ENCODE measurements at regions not wholly inside any gene's neighbourhood (a gene's known extent, or its start where the extent isn't known, plus 50 kb on each side); places are given as distances from the start of the nearest gene placed in this dataset.

DNA sequence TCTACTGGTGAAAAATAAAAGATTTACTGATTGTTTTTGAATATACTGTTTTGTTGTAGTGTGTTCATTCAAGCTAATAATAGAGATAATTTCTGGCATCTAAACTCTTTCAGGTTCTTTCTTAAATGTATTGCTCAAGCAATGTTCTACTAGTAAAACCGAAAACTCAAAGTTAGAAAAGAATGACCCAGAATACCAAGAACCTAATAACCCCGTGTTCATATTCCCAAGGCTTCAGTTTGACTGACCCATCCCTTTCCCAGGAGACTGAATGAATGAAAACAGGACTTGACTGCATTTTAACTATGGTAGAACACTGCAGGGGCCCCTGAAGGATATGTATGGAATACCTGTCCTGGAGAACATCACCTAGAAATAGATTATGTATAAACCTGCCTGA is 375.3 kb downstream of the MAFB start:
- ChIA-PET POLR2A (ENCODE audit: partially characterized antibody) (no interaction called here), CTCF (ENCODE audit: partially characterized antibody) (no interaction called here)
- H4K8ac ChIP-seq (ENCODE audit: extremely low read depth, insufficient read depth, low read length): no peak overlapping the region
- no peak overlapping the region for H3K4me3 ChIP-seq (ENCODE audit: extremely low read depth in 1 of 4, insufficient read depth in 2 of 4, low read depth in 3 of 4, low read length in 4 of 4)
- no peaks in the 10 kb centered on the region for H3K9me3 ChIP-seq (ENCODE audit: insufficient read depth in 2 of 2, low read depth in 1 of 2, low read length in 1 of 2)
- no peak overlapping the region for H3K9ac ChIP-seq (replicated peaks in 1 of 4; ENCODE audit: extremely low read depth in 1 of 4, low read depth in 3 of 4, low read length in 3 of 4)
- no peaks in the 10 kb centered on the region for H3K36me3 ChIP-seq (ENCODE audit: control insufficient read depth in 2 of 4, insufficient read depth in 4 of 4, low read length in 3 of 4)
- H2BK120ac ChIP-seq (replicated peaks; ENCODE audit: low read depth, low read length): no peak overlapping the region
- H3K4me1 ChIP-seq (replicated peaks in 1 of 4; ENCODE audit: control insufficient read depth in 3 of 4, insufficient read depth in 4 of 4, low read length in 3 of 4): peaks cover 2 to 10% (median 3%) of the 10 kb centered on the region in 4 experiments; a peak in 3 of 7 replicates
- H4K20me1 ChIP-seq (replicated peaks in 1 of 2; ENCODE audit: control insufficient read depth in 1 of 2, insufficient read depth in 2 of 2, low read length in 2 of 2): no peaks in the 10 kb centered on the region
- no peak overlapping the region for H2AK5ac ChIP-seq (ENCODE audit: low read depth, low read length)
- H3K79me1 ChIP-seq (ENCODE audit: low read depth, low read length): no peaks in the 10 kb centered on the region
- H3K23me2 ChIP-seq (ENCODE audit: low read depth, low read length): no peaks in the 10 kb centered on the region
- no peak overlapping the region for H2BK20ac ChIP-seq (ENCODE audit: low read length)
- H3K27ac ChIP-seq (ENCODE audit: low read depth, low read length): no peak overlapping the region
- WGBS, 2 experiments (ENCODE audit: extremely low coverage in 1 of 2, insufficient coverage in 1 of 2, insufficient read length in 1 of 2, insufficient replicate concordance in 2 of 2, low coverage in 1 of 2, low lambda C conversion rate in 2 of 2, missing lambda C conversion rate in 1 of 2): 89% methylated on average over 2 of the region's 2 CpGs; no CpG with 5 or more reads in 1 of the 2 experiments
- no peak overlapping the region for H3K14ac ChIP-seq (ENCODE audit: insufficient read length)
- DNase-seq (ENCODE audit: low read depth in 1 of 2, low spot score in 2 of 2): no peak
- no peak overlapping the region for H3K18ac ChIP-seq (ENCODE audit: extremely low read depth, low read length)
- H3K79me2 ChIP-seq (ENCODE audit: control insufficient read depth in 1 of 2, insufficient read depth in 2 of 2, low read length in 2 of 2): no peaks in the 10 kb centered on the region
- no peak overlapping the region for H3K4me2 ChIP-seq (ENCODE audit: insufficient read depth in 1 of 2, low read depth in 2 of 2, low read length in 2 of 2)
- no peak overlapping the region for H3K4ac ChIP-seq (replicated peaks; ENCODE audit: insufficient read length, low read depth, low read length)
- H4K5ac ChIP-seq (ENCODE audit: insufficient read length, low read depth, low read length): no peak overlapping the region
- no peak overlapping the region for H3K23ac ChIP-seq (ENCODE audit: insufficient read length)
- no peak for FAIRE-seq
- no peak overlapping the region for H3K56ac ChIP-seq (replicated peaks; ENCODE audit: insufficient read length, low read depth, low read length)
- no peak overlapping the region for H2BK12ac ChIP-seq (ENCODE audit: low read depth, low read length)
- no peak overlapping the region for H2BK5ac ChIP-seq (ENCODE audit: low read depth, low read length)
- no peak overlapping the region for H4K91ac ChIP-seq (replicated peaks; ENCODE audit: insufficient read length, low read length)
- H2BK15ac ChIP-seq (ENCODE audit: low read length): no peak overlapping the region
- H2AFZ ChIP-seq (ENCODE audit: low read length): no peak overlapping the region
- no peaks in the 10 kb centered on the region for H3K27me3 ChIP-seq (replicated peaks in 1 of 4; ENCODE audit: control insufficient read depth in 3 of 4, extremely low read depth in 1 of 4, insufficient read depth in 3 of 4, low read length in 3 of 4)
- no peak for TF ChIP-seq SRF (IDR thresholded peaks at IDR 0.05; ENCODE audit: low read depth, low read length)
- TF ChIP-seq CBX5 (IDR thresholded peaks at IDR 0.05; ENCODE audit: low read depth, low read length): no peak
- TF ChIP-seq TAF1 (IDR thresholded peaks at IDR 0.05; ENCODE audit: low read depth, low read length): no peak
- no peak for TF ChIP-seq SP2 (IDR thresholded peaks at IDR 0.05; ENCODE audit: low read length)
- TF ChIP-seq EZH2 (IDR thresholded peaks at IDR 0.05; ENCODE audit: low read depth, low read length, severe bottlenecking): no peak
- TF ChIP-seq RAD21 (IDR thresholded peaks at IDR 0.05 in 1 of 2, conservative IDR thresholded peaks at IDR 0.05 in 1 of 2; ENCODE audit: low read depth in 2 of 2, low read length in 2 of 2): no peak
- no peak for TF ChIP-seq SP4 (IDR thresholded peaks at IDR 0.05; ENCODE audit: low read length)
- TF ChIP-seq TCF12 (IDR thresholded peaks at IDR 0.05; ENCODE audit: low read depth, low read length): no peak
- no peak for TF ChIP-seq RBBP5 (IDR thresholded peaks at IDR 0.05; ENCODE audit: borderline replicate concordance, low read depth, low read length)
- TF ChIP-seq, protein P1, sequence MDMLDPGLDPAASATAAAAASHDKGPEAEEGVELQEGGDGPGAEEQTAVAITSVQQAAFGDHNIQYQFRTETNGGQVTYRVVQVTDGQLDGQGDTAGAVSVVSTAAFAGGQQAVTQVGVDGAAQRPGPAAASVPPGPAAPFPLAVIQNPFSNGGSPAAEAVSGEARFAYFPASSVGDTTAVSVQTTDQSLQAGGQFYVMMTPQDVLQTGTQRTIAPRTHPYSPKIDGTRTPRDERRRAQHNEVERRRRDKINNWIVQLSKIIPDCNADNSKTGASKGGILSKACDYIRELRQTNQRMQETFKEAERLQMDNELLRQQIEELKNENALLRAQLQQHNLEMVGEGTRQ (IDR thresholded peaks at IDR 0.05; ENCODE audit: low read length): no peak
- TF ChIP-seq SIX5 (IDR thresholded peaks at IDR 0.05; ENCODE audit: low read depth, low read length): no peak
- TF ChIP-seq SIN3A (conservative IDR thresholded peaks at IDR 0.05 in 1 of 2, IDR thresholded peaks at IDR 0.05 in 1 of 2; ENCODE audit: low read depth in 1 of 2, low read length in 2 of 2): no peak
- TF ChIP-seq, protein P2, sequence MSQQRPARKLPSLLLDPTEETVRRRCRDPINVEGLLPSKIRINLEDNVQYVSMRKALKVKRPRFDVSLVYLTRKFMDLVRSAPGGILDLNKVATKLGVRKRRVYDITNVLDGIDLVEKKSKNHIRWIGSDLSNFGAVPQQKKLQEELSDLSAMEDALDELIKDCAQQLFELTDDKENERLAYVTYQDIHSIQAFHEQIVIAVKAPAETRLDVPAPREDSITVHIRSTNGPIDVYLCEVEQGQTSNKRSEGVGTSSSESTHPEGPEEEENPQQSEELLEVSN (IDR thresholded peaks at IDR 0.05): no peak
- no peak for TF ChIP-seq BRCA1 (IDR thresholded peaks at IDR 0.05; ENCODE audit: low read depth, low read length)
